ENCODE measurements at regions not wholly inside any gene's neighbourhood (a gene's known extent, or its start where the extent isn't known, plus 50 kb on each side); places are given as distances from the start of the nearest gene placed in this dataset.
"Not testable (repeated sequence)": the region's sequence is repeated elsewhere in the genome, so short reads cannot be mapped to it uniquely, and the experiment has no call there.

GRCh38 chr6:26720663-26721218, 61.2 kb upstream of the ZNF322 start:
- H3K36me3 ChIP-seq; H3K4me3 ChIP-seq; H3K27me3 ChIP-seq; DNase-seq; H3K9me3 ChIP-seq; H3K4me1 ChIP-seq (ENCODE audit: insufficient read depth); H3K27ac ChIP-seq; intact Hi-C loops (cut with DNase I): not testable (repeated sequence)
- no CpG with 5 or more reads among the region's 25 CpGs for whole genome bisulfite sequencing, 3 donors

DNA sequence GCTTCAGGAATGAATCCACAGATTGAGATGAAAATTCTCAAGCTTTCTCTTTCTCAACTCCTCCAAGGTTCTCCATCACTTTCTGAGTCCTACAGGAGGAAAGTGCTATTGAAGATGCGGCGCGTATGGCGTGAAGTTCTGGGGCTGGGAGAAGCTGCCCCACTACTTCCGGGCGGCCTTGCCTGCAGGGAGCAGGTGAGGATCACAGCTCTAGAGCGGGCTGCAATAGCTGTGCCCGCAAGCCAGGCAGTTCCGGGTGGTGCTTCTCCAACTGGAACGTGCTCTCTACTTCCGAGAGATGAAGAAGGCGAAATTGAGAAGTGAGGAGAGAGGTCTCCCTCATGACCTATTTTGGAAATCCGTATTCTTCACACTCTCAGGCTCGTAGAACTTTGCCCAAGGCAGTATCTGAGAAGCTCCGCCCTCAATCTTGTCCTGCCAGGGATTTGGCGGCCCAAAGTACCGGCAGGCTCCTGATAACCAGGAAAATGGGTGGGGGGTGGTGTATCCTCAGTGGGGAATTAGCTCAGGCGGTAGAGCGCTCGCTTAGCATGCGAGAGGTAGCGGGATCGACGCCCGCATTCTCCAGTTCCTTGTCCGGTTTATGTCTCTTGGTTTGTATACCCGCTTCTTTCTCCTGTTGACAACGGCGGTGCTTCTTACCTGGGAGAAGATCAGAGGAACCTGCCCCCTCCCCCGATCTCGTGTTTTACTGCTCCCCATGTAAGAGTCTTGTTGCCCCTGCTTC, 70.6 kb upstream of the ZNF322 start:
- H3K27ac ChIP-seq; H3K4me3 ChIP-seq; intact Hi-C loops (cut with DNase I); H3K27me3 ChIP-seq; H3K9me3 ChIP-seq; H3K4me1 ChIP-seq (ENCODE audit: insufficient read depth); H3K36me3 ChIP-seq; DNase-seq: not testable (repeated sequence)
- WGBS, 3 donors, result no CpG with 5 or more reads among the region's 31 CpGs

- no CpG with 5 or more reads among the region's 36 CpGs for WGBS, 3 donors
- H3K9me3 ChIP-seq; intact Hi-C loops (cut with DNase I): not testable (repeated sequence)
Measured at GRCh38 chr6:26734776-26735472, 75.4 kb upstream of the ZNF322 start.

GRCh38 chr6:26739811-26740210, 80.3 kb upstream of the ZNF322 start:
- H3K4me3 ChIP-seq, result no peak overlapping the region
- TF ChIP-seq POLR2A (IDR thresholded peaks at IDR 0.05), result no peak
- no peak for TF ChIP-seq CTCF (IDR thresholded peaks at IDR 0.05)
- no peak for TF ChIP-seq EP300 (IDR thresholded peaks at IDR 0.05)
- DNase-seq, result no peak
- intact Hi-C loops (cut with DNase I), result no loop called here
- H3K36me3 ChIP-seq, result no peaks in the 10 kb centered on the region
- 80 to 85% (median 84%) methylated on average over 7 of the region's 7 CpGs for WGBS, 3 donors
- no peak overlapping the region for H3K27ac ChIP-seq
- no peaks in the 10 kb centered on the region for H3K27me3 ChIP-seq
- peaks cover 0 to 6% of the 10 kb centered on the region in 2 donors for H3K9me3 ChIP-seq
- H3K4me1 ChIP-seq (ENCODE audit: insufficient read depth), result no peaks in the 10 kb centered on the region

More at GRCh38 chr6:26734776-26735472, 75.4 kb upstream of the ZNF322 start:
- not testable (repeated sequence) for DNase-seq; H3K27ac ChIP-seq; H3K4me3 ChIP-seq; H3K27me3 ChIP-seq; H3K36me3 ChIP-seq; H3K4me1 ChIP-seq (ENCODE audit: insufficient read depth)

GRCh38 chr6:26743157-26743821, 83.7 kb upstream of the ZNF322 start:
- Histone ChIP-seq H3K36me3 (no peaks in the 10 kb centered on the region), H3K4me3 (no peak overlapping the region), H3K27ac (no peak overlapping the region), H3K27me3 (no peaks in the 10 kb centered on the region), H3K4me1 (ENCODE audit: insufficient read depth) (no peaks in the 10 kb centered on the region), H3K9me3 (peaks cover 0 to 6% of the 10 kb centered on the region in 2 donors)
- DNase-seq, result no peak
- TF ChIP-seq EP300 (IDR thresholded peaks at IDR 0.05), result no peak
- no peak for TF ChIP-seq POLR2A (IDR thresholded peaks at IDR 0.05)
- no peak for TF ChIP-seq CTCF (IDR thresholded peaks at IDR 0.05)
- 2 to 4% (median 4%) methylated on average over 20 to 28 of the region's 28 CpGs for WGBS, 3 donors
- intact Hi-C loops (cut with DNase I), result no loop called here

Measured in ovary (tissue), 7 donors.